ENCODE measurements at regions not wholly inside any gene's neighbourhood (a gene's known extent, or its start where the extent isn't known, plus 50 kb on each side); places are given as distances from the start of the nearest gene placed in this dataset.

- H3K4me3 ChIP-seq (replicated peaks; ENCODE audit: low read depth, low read length) = no peak overlapping the region
- TF ChIP-seq CTCF (IDR thresholded peaks at IDR 0.05; ENCODE audit: low read length, missing control alignments) = no peak
- no peak for DNase-seq (ENCODE audit: low read depth)
Measured at GRCh38 chr14:73774671-73775070, 60.5 kb upstream of the PNMA1 start.

DNA sequence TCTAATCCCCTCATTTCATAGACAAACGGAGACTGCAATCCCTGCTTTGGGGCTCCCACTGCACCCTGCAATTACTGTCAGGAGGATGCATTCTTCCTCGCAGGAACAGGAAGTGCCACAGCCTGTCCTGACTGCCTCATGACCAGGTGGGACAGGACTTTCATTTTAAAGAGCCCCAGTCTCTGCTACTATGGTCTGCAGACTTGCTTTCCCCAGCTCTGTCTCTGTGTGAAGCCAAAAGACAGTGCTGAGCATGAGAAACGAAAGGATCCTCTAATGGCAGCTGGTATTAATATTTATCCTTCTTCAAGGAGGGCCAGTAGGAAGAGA is 60.0 kb upstream of the PNMA1 start:
- DNase-seq (ENCODE audit: low read depth) = no peak
- no peak overlapping the region for H3K4me3 ChIP-seq (replicated peaks; ENCODE audit: low read depth, low read length)
- no peak for TF ChIP-seq CTCF (IDR thresholded peaks at IDR 0.05; ENCODE audit: low read length, missing control alignments)

DNA sequence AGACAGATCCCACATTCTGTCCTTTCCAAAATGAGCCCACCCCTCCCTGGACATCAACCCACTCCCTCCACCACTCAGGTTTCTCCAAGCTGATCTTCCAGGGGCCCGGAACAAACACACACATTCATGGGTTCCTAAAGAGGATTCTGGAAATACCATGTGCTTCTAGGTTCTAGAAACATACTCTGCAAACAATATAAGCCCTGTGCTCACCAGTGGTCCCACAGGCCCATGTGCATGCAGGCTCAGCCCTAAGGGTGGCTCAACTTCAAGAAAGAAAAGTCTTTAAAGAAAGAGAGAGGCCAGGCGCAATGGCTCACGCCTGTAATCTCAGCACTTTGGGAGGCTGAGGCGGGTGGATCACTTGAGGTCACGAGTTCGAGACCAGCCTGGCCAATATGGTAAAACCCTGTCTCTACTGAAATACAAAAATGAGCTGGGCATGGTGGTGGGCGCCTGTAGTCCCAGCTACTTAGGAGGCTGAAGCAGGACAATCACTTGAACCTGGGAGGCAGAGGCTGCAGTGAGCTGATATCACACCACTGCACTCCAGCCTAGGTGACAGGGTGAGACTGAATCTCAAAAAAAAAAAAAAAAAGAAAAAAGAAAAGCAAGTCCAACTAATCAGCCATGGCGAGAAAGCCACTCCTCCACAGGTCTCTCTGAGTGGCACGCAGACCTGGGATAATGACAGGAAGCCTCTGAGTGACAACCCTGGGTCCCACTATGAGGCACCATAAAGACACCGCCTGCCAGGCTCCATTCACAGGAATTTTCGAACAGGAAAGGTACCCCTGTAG is 59.5 kb upstream of the PNMA1 start:
- no peak overlapping the region for H3K4me3 ChIP-seq (replicated peaks; ENCODE audit: low read depth, low read length)
- TF ChIP-seq CTCF (IDR thresholded peaks at IDR 0.05; ENCODE audit: low read length, missing control alignments) = no peak
- DNase-seq (ENCODE audit: low read depth) = no peak

- no peak for TF ChIP-seq CTCF (IDR thresholded peaks at IDR 0.05; ENCODE audit: low read length, missing control alignments)
- DNase-seq (ENCODE audit: low read depth) = peak; percentile 78
- H3K4me3 ChIP-seq (replicated peaks; ENCODE audit: low read depth, low read length) = no peak overlapping the region
Measured at GRCh38 chr14:73771848-73772638, 57.9 kb upstream of the PNMA1 start.

- DNase-seq (ENCODE audit: low read depth) = no peak
- H3K4me3 ChIP-seq (replicated peaks; ENCODE audit: low read depth, low read length) = no peak overlapping the region
- no peak for TF ChIP-seq CTCF (IDR thresholded peaks at IDR 0.05; ENCODE audit: low read length, missing control alignments)
Measured at GRCh38 chr14:73770977-73771847, 57.0 kb upstream of the PNMA1 start.

- DNase-seq (ENCODE audit: low read depth) = no peak
- no peak for TF ChIP-seq CTCF (IDR thresholded peaks at IDR 0.05; ENCODE audit: low read length, missing control alignments)
- no peak overlapping the region for H3K4me3 ChIP-seq (replicated peaks; ENCODE audit: low read depth, low read length)
Measured at GRCh38 chr14:73768107-73768506, 53.9 kb upstream of the PNMA1 start.

Measured in fibroblast of pulmonary artery (primary cell).